NCI-H748 treated with DMSO at 0.1 percent for 48 hours (cell line): ENCODE measurements at regions not wholly inside any gene's neighbourhood (a gene's known extent, or its start where the extent isn't known, plus 50 kb on each side); places are given as distances from the start of the nearest gene placed in this dataset.

Source experiments
- DNase-seq: peaks from one replicate; lab custom pipeline; 2025; lab: John Stamatoyannopoulos, UW

- DNase-seq, result no peak
Observed at GRCh38 chr5:165829504-165829903, 2324.1 kb downstream of the MAT2B start.

- DNase-seq, result no peak
Observed at GRCh38 chr5:165834891-165835290, 2329.5 kb downstream of the MAT2B start.

- no peak for DNase-seq
Observed at GRCh38 chr5:165836046-165836445, 2330.6 kb downstream of the MAT2B start.

- DNase-seq, result no peak
Observed at GRCh38 chr5:165837286-165837685, 2331.9 kb downstream of the MAT2B start.

GRCh38 chr5:165844571-165844970 is 2339.2 kb downstream of the MAT2B start:
- no peak for DNase-seq

GRCh38 chr5:165858118-165858517 is 2352.7 kb downstream of the MAT2B start:
- DNase-seq, result no peak

- DNase-seq, result no peak
Observed at GRCh38 chr5:165859251-165859650, 2353.8 kb downstream of the MAT2B start.

- DNase-seq, result no peak
Observed at GRCh38 chr5:165863239-165863638, 2357.8 kb downstream of the MAT2B start.

GRCh38 chr5:165871291-165871690 is 2365.9 kb downstream of the MAT2B start:
- no peak for DNase-seq

- DNase-seq, result no peak
Observed at GRCh38 chr5:165874851-165875250, 2369.4 kb downstream of the MAT2B start.

- DNase-seq, result no peak
Observed at GRCh38 chr5:165876538-165876937, 2371.1 kb downstream of the MAT2B start.

GRCh38 chr5:165877475-165877874 is 2372.1 kb downstream of the MAT2B start:
- DNase-seq, result no peak

- DNase-seq, result no peak
Observed at GRCh38 chr5:165881259-165881658, 2375.8 kb downstream of the MAT2B start.

- DNase-seq, result no peak
Observed at GRCh38 chr5:165882099-165882498, 2376.7 kb downstream of the MAT2B start.

- no peak for DNase-seq
Observed at GRCh38 chr5:165885623-165886350, 2380.4 kb downstream of the MAT2B start.

- DNase-seq, result no peak
Observed at GRCh38 chr5:165887147-165887546, 2381.7 kb downstream of the MAT2B start.

GRCh38 chr5:165892383-165892782 is 2387.0 kb downstream of the MAT2B start:
- DNase-seq, result no peak

GRCh38 chr5:165894916-165895315 is 2389.5 kb downstream of the MAT2B start:
- no peak for DNase-seq

GRCh38 chr5:165903835-165904234 is 2387.6 kb upstream of the WWC1 start:
- DNase-seq, result no peak

- DNase-seq, result no peak
Observed at GRCh38 chr5:165906871-165907270, 2384.6 kb upstream of the WWC1 start.

GRCh38 chr5:165913059-165913458 is 2378.4 kb upstream of the WWC1 start:
- DNase-seq, result no peak

- DNase-seq, result no peak
Observed at GRCh38 chr5:165914456-165914855, 2377.0 kb upstream of the WWC1 start.

GRCh38 chr5:165919196-165919595 is 2372.2 kb upstream of the WWC1 start:
- no peak for DNase-seq

GRCh38 chr5:165920655-165921054 is 2370.8 kb upstream of the WWC1 start:
- no peak for DNase-seq
